GM21737 (cell line): ENCODE measurements at regions not wholly inside any gene's neighbourhood (a gene's known extent, or its start where the extent isn't known, plus 50 kb on each side); places are given as distances from the start of the nearest gene placed in this dataset.

Experiments used
- ATAC-seq: cut with Tn5 transposase; IDR thresholded peaks from one replicate; pipeline ENCODE4 v1.9.1; 2021; ENCODE audit warnings: mild to moderate bottlenecking, moderate library complexity; ENCODE audit not compliant: unreplicated experiment

DNA sequence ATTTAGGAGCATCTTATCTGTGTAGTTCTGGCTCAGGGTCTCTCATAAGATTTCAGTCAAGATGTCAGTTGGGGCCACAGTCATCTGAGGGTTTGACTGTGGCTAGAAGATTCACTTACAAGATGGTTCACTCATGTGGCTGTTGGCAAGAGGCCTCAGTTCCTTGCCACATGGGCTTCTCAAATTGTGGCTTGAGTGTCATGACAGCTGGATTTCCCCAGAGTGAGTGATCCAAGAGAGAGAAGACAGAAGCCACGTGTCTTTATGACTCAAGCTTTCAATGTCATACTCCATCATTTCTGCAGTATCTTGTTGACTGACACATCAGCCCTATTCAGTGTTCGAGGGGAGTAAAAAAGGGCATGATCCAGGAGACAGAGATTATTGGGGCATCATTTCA is 131.3 kb upstream of the AP1S2 start:
- ATAC-seq = no peak

DNA sequence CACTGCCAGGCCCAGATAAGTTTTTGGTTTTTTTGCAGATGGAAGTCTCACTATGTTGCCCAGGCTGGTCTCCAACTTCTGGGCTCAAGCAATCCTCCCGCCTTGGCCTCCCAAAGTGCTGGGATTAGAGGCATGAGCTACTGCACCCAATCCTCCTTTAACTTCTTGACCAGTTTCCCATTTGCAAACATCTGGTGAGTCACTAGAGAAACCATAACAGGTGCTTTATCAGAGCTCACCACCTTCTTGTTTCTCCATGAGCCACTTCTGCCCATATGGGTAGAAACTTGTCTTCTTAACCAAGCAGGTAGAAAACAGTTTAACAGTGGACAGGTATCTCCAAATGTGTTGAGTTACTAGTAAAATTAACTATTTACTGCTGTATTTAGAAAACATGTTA is 128.4 kb upstream of the AP1S2 start:
- no peak for ATAC-seq

DNA sequence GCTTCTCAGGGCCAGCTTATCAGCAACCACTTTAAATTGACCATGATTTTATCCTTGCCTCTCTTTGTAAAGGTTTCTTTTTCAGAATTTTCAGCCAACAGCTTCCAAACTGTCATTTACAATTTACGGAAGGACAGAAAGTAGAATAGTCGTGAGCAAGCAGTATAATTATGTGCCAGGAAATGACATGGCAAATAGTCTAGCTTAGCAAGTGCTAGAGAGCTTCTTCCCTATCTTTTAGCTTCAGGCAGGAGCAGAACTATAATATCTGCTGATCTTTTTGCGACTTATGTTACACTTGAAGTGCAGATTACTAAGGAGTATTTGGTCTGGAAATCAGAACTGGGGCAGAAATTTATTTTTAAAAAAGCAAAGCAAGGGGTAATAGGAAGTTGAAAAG is 123.0 kb upstream of the AP1S2 start:
- no peak for ATAC-seq

DNA sequence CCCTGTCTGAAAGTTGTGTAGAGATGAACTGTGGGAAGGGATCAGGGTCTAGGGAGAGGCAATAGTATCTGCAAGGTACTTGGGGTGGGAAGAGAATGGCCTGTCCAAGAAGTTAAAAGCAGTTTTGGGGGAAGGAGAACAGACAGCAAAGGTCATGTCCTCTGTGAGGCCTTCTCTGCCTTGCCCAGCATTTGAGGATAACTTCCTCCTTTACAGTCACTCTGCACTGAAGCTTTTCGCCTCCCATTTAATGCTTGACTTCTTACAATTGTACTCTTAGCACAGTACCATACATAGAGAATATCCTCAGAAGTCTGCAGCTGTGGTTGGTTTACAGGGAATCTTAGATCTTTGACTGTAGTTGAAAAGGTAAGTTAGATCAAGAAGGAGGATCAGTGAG is 121.8 kb upstream of the AP1S2 start:
- ATAC-seq = no peak

DNA sequence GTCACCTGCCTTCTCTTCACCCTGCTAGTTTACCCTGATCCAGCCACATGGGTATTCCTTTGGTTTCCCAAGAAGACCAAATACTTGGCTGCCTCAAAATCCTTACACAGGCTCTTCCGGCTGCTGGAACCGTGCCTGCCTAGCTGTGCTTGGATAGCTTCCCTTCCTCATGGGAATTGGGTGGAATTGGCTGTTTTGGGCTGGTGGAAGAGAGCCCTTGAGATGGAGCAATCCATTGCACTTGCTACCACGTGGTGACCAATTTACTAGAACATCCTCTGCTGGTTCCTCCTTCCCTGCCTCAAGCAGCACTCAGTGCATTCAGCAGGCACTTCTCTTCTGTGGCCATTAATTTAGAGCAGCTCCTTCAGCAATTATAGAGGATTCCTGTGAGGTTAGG is 119.3 kb upstream of the AP1S2 start:
- no peak for ATAC-seq

DNA sequence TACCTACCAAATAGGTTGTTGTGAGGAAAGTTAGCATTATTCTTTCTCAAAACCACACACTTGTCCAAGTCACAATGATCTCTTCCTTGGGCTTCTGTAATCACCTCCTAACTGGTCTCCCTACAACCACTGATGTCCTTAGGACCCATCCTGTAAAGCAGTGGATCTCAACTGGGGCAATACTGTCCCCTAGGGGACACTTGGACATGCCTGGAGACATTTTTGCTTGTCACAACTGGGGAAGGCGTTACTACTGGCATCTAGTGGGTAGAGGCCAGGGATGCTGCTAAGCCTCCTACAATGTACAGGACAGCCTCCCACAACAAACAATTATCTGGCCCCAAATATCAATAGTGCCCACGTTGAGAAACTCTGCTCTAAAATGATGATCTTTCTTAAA is 118.7 kb upstream of the AP1S2 start:
- no peak for ATAC-seq

DNA sequence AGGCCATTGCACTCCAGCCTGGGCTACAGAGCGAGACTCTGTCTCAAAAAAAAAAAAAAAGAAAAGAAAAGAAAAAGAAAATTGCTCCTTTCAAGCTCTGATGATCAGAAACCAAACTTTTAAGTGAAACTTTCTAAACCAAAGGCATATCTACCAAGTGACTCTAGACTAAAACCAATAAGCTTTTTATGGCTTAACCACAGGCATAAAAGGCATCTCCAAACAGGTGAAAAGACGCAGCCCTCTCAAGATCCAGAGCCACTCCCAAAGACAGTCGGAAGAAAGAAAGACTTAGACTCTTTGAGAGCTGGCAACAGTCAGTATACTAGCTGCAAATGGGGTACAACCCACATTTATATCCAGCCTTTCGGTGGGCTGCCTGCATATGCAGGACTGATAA is 117.1 kb upstream of the AP1S2 start:
- ATAC-seq = no peak

DNA sequence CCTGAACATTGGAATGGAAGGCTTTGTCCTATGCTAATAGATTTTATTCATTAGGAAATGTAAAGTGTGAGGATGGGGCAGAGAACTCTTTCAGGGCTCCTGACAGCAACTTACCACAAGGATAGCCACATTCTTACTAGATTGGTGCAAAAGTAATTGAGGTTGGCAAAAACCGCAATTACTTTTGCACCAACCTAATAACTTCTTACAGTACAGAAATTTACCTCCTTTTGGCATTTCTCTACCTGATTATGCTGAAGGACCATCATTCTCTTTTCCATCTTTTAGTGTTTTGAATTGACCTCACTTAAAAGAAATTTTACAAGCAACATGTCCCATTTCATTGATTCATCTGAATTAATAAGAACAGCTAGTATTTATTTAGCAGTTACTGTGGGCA is 109.2 kb upstream of the AP1S2 start:
- no peak for ATAC-seq

DNA sequence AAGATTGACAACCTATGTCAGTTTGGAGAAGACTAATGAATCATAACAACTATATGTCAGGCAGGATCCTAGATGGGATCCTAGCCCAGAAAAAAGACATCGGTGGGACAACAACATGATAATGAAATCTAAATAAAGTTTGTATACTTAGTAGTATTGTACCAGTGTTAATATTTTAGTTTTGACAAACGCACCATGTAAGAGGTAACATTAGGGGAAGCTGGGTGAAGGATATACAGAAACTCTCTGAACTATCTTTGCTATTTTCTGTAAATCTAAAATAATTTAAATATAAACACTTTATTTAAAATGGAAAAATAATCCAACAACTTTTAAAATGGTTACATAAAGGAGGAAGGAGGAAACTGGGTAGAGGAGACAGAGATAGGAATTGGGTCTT is 105.6 kb upstream of the AP1S2 start:
- ATAC-seq = no peak

DNA sequence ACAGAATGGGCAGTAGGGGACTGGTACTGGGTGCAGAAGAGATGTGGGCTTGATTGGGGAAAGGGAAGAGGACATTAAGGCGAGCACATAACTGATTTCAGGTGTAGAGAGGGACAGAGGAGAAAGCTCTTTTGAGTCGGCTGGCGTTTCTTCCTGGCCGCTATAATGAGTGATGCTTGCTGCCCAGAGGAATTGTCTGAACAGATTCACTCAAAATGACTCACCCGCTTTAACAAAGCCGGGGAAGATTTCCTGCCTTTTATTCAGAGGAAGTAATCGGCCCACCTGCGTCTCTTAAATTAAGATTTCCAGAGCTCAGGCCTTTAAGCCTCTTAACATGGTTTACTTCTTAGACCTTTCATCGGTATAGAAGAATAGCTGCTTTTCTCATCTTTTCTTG is 102.1 kb upstream of the AP1S2 start:
- ATAC-seq = no peak

DNA sequence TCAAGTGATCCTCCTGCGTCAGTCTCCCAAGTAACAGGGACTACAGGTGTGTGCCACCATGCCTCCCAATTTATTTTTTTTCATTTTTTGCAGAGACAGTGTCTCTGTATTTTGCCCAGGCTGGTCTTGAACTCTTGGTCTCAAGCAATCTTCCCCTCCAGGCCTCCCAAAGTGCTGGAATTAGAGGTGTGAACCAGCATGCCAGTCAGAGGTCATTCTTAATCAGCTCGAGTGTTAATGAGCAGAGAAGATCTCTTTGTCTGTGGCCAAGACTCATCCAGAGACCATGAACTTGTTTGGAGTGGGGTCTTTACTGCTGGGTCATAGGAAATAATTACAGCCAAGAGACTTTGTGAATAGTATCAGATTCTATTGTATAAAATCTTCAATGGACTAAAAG is 99.2 kb upstream of the AP1S2 start:
- ATAC-seq = no peak

DNA sequence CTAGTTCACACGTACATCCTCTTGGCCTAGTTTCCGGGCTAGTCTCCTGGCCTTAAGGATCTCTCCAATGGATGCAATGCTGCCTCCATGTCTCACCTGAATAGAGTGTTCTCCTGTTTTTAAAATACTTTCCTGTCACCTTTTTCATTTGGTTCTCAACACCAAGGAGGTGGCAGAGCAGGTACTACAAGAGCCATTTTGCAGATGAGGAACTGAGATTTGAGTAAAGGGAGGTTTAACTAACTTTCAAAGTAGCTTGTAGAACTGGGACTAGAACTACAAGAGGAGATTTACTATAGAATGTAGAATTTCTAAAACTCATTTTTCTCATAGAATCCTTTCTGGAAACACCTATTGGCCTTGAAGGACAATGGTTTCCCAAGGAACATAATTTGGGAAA is 97.6 kb upstream of the AP1S2 start:
- no peak for ATAC-seq

DNA sequence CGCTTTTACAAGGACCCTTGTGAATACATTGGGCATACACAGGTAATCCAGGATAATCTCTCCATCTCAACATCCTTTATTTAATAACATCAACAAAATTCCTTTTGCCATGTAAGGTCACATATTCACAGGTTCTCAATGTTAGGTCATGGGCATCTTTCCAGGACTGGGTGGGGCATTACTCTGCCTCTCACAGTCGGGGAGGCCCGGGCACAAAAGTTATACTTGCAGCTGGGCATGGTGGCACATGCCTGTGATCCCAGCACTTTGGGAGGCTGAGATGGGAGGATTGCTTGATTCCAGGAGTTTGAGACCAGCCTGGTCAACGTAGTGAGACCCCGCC is 93.7 kb upstream of the AP1S2 start:
- no peak for ATAC-seq

DNA sequence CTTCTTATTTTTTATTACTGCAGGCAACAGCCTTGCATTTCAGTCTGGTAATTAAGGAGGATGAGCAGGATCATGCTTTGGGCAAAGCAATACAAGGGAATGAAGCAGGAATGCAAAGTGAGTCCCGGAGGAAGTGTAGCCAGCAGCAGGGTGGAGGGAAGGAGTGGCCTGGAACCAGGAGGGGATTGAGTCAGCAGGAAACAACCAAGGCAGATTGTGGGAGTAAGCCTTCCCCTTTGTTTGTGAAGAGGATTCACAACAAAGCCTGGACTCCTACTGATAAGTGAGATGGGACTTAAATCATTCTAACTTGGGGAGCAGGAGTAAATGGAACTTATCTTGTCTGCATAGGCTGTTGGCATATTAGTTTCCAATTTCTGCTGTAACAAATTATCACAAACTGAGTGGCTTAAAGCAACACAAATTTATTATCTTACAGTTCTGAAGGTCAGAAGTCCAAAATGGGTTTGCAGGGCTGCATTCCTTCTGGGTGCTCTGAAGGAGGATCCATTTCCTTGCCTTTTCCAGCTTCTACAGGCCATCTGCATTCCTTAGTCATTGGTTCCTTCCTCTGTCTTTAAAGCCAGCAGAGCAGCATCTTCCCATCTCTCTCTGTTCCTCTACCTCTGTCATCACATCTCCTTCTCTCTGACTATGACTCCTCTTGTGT is 93.2 kb upstream of the AP1S2 start:
- no peak for ATAC-seq

DNA sequence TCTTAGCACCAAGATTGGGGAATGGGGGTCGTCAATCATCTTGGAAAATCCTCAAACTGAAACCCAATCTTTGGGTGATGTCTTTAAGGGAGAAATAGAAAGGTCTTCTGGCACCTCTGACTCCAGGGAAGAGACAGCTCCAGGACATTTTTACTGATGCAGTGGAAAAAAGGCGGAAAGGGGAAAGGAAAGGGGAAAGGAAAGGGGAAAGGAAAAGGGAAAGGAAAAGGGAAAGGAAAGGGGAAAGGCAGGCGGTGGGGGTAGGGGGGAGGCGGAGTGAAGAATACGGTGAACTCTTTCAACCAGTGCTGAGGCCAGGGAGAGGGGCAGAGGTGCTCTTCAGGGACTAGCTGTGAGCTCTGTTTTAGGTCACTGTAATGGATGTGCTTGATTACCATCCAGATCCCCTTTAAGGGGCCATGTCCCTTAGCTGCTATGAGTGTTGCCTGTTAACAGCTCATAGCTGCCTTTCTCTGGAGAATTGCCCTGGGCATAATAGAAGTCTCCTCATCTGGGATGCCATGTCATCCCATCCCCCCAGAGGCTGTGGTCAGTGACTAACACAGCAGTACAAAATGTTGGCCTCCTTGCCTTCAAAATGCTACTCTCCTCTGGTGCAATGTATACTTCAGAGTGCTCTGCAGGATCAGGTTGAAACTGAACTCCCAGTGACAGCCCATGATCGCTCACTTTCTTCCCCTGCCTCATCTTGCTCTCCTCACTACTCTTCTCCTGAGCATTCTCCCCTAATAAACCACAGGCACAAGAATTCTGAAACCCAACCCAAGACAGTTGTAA is 92.4 kb upstream of the AP1S2 start:
- no peak for ATAC-seq

DNA sequence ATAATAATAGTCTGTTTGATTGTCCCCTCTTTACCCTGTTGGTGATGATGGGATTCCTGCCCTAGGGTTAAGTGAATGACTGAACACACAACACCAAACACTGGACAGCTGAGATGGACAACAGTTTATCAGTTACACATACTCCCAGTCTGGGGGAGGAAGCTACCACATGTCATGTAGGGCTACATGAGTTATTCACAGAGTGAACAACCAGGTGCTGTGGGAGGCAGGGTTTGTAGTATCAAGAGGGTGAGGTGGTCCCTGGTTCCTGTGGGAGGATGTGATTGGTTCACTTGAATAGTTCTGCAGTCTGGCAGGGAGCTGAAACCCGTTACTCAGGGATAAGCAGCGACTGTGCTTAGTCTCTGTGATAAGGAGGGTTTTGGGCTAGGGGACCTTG is 88.8 kb upstream of the AP1S2 start:
- no peak for ATAC-seq

DNA sequence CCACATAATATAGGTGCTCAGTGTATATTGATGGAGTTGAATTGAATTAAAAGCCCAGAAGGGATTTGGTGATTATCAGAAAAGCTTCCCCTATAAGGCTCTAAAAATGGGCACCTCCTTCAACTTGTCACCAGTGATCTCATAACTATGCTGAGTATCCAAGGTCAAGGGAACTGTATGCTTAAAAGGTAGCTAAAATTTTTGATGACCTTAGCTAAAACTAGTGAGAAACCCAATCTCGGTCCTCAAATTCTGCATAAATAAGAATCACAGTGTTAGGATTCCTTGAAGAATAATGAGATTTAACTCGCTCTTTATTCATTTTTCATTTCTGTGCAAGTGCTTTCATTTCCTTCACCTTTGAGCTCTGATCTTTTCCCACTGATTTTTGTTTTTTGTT is 87.7 kb upstream of the AP1S2 start:
- ATAC-seq = no peak

DNA sequence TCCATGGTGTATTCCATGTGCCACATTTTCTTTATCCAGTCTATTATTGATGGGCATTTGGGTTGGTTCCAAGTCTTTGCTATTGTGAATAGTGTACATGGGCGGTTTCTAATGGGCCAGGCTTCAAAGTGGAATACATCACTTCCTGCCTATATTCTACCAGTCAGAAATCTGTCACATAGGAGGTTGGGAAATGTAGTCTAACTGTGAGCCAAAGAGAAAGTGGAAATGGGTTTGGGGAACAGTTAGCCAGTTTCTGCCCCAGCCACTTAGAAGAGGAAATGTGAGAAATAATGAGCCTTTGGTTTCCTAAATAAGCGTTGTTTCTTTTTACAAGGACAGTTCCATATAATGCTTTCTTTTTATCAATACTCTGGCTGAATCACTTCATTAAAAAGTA is 85.1 kb upstream of the AP1S2 start:
- no peak for ATAC-seq

DNA sequence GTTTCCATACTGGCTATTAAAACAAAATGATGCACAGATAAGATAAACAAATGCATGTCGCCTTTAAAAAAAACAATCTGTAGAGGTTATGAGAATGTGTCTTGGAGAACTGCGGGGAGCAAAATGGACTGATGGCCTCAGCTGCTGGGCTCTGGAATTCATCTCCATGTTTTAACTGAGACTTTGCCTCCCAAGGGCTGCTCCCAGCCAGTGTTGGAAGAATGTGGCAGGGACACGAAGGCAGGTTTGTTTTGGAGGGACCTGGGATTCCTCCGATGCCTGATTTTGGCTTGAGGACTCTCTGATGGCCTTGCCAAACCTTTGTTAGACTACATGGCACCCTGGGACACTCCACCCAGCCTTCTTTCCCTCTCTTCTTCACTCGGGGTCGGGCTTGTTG is 83.5 kb upstream of the AP1S2 start:
- no peak for ATAC-seq

DNA sequence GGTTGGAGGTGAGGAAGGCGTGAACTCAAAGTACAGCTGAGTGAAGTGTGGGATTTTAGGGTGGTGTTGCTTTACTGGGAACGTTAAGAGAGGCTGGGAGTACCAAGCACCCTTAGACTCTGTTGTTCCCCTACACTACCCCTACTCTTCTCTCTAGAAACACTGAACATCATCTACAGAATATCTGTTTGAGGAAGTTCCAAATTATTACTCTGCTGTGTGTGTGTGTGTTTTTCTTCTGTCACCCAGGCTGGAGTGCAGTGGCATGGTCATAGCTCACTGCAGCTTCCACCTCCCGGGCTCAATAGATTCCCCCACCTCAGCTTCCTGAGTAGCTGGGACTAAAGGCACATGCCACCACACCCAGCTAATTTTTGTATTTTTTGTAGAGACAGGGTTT is 76.7 kb upstream of the AP1S2 start:
- ATAC-seq = no peak

DNA sequence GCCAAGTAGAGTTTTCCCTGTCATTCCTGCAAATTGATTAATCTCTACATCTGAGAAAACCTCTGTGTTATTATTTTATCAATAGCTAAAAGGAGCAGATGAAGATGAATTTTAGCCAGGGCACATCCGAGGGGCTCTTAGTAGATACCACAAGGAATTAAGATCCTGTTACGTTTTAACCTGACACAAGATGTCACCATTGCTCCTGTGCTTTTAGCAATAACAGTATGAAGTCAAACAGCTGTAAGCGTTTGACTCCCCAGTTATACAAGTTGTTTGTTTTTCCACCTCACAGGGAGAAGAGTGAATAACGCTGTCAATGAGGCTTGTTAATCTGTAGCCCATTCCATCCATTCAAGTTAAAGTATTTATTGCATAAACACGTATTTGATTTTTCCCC is 76.0 kb upstream of the AP1S2 start:
- ATAC-seq = no peak

DNA sequence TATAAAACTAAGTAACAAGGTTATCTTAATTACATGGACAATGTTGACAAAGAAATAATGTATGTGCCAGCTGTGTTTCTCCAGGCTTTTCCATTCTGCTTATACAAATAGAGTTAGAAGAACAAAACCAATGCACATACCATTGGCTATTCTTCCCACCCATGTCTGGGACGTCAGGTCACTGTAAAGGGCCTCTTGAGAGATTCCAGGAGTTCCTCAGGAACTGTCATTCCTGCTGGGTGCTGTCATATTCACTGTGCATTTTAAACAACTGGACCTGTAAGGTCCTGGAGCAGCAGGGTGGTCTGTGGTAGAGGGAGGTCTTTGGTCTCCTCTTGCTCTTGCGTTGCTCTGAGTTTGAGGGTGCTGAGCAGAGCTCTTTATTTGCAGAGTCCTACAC is 74.6 kb upstream of the AP1S2 start:
- ATAC-seq = no peak

DNA sequence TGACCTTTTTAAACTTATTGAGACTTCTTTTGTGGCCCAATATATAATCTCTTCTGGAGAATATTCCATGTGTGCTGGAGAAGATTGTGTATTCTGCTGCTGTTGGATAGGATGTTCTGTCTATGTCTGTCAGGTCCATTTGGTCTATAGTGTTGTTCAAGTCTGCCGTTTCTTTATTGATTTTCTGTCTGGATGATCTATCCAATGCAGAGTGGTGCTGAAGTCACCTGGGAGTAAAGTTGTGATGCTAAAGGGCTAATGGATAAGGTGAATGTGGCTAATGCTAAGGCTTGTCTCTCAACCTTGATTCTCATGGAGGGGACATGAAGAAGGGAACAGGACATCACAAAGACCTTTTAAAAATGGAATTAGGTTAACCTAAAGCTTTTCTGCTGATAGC is 72.0 kb upstream of the AP1S2 start:
- no peak for ATAC-seq
